BLaER1 (cell line): ENCODE measurements at regions not wholly inside any gene's neighbourhood (a gene's known extent, or its start where the extent isn't known, plus 50 kb on each side); places are given as distances from the start of the nearest gene placed in this dataset.
"Not testable (repeated sequence)": the region's sequence is repeated elsewhere in the genome, so short reads cannot be mapped to it uniquely, and the experiment has no call there.

ENCODE experiments used
- H3K27ac ChIP-seq: shearing (Covaris generic); formaldehyde crosslinking; 2 replicates; pipeline ENCODE4 v1.8.1; 2022
- H3K27me3 ChIP-seq: shearing (Covaris generic); formaldehyde crosslinking; 2 replicates; pipeline ENCODE4 v1.8.1; 2022
- H3K36me3 ChIP-seq: shearing (Covaris generic); formaldehyde crosslinking; 2 replicates; pipeline ENCODE4 v1.8.1; 2022
- H3K4me1 ChIP-seq: shearing (Covaris generic); formaldehyde crosslinking; 2 replicates; pipeline ENCODE4 v1.8.1; 2022
- H3K4me2 ChIP-seq: shearing (Covaris generic); formaldehyde crosslinking; 2 replicates; pipeline ENCODE4 v1.8.1; 2022
- H3K4me3 ChIP-seq: shearing (Covaris generic); formaldehyde crosslinking; 2 replicates; pipeline ENCODE4 v1.8.1; 2022
- H3K9ac ChIP-seq: shearing (Covaris generic); formaldehyde crosslinking; 2 replicates; pipeline ENCODE4 v1.8.1; 2022
- H3K9me3 ChIP-seq: shearing (Covaris generic); formaldehyde crosslinking; 2 replicates; pipeline ENCODE4 v1.8.1; 2022
- H4K20me1 ChIP-seq: shearing (Covaris generic); formaldehyde crosslinking; 2 replicates; pipeline ENCODE4 v1.8.1; 2022
- Cebpa-rat ChIP-seq: shearing (Covaris generic); IDR thresholded peaks from 2 replicates; pipeline ENCODE4 v1.8.1; 2022

GRCh38 chr11:104688731-104689130, 209.5 kb downstream of the CASP12 start:
- Histone ChIP-seq H3K27ac (no peak overlapping the region), H3K4me2 (no peak overlapping the region)

GRCh38 chr11:104682206-104682605, 216.1 kb downstream of the CASP12 start:
- Histone ChIP-seq H3K4me1 (no peaks in the 10 kb centered on the region), H3K9ac (no peak overlapping the region), H3K36me3 (no peaks in the 10 kb centered on the region), H4K20me1 (no peaks in the 10 kb centered on the region), H3K9me3 (no peaks in the 10 kb centered on the region), H3K4me3 (no peak overlapping the region), H3K4me2 (no peak overlapping the region), H3K27ac (no peak overlapping the region), H3K27me3 (no peaks in the 10 kb centered on the region)
- TF ChIP-seq Cebpa-rat = no peak

More at GRCh38 chr11:104688731-104689130, 209.5 kb downstream of the CASP12 start:
- H3K27me3 ChIP-seq = no peaks in the 10 kb centered on the region
- H3K36me3 ChIP-seq = no peaks in the 10 kb centered on the region
- H3K9me3 ChIP-seq = no peaks in the 10 kb centered on the region
- no peak overlapping the region for H3K9ac ChIP-seq
- no peak overlapping the region for H3K4me3 ChIP-seq
- TF ChIP-seq Cebpa-rat = no peak
- H3K4me1 ChIP-seq = no peaks in the 10 kb centered on the region
- no peaks in the 10 kb centered on the region for H4K20me1 ChIP-seq

DNA sequence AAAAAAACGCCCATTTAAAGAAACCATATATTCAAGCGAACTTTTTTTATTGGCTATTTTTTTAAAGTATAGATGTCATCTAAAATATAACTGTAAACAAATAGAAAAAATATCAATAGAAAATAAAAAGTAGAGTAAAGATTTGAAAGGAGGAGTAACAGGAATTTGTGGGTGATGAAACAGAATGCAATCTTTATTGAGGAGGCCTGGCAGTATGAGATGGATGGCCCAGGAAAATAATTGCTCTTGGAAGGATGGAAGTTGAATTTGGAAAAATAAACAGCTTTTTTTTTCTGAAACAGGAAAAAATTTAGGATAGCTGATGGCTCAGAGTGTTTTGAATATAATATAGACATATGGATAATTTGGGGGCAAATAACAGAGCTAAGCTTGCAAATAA, 219.0 kb downstream of the CASP12 start:
- no peak for TF ChIP-seq Cebpa-rat

DNA sequence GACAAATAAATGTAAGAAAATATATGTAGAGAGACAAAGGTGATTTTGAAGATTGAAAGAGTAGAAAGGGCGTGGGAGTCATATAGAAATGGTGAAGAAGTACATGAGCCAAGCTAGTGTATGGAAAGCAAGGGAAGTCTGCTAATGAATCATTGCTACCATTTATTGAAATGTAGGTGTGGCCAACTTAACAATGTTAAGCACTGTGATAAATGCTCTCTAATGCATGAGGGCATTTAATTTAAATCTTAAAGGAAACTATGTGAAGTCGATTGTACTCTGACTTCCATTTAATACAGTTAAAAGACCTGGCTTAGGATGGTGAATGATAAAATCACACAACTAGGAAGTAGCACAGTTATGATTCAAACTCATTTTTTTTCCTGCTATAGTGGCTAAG, 219.9 kb downstream of the CASP12 start:
- TF ChIP-seq Cebpa-rat = no peak
- Histone ChIP-seq H3K9me3 (no peaks in the 10 kb centered on the region), H3K27me3 (no peaks in the 10 kb centered on the region), H4K20me1 (no peaks in the 10 kb centered on the region), H3K36me3 (no peaks in the 10 kb centered on the region), H3K9ac (no peak overlapping the region), H3K4me3 (no peak overlapping the region), H3K27ac (no peak overlapping the region), H3K4me1 (no peaks in the 10 kb centered on the region), H3K4me2 (no peak overlapping the region)

More for the DNA sequence above, 219.0 kb downstream of the CASP12 start:
- Histone ChIP-seq H3K4me2 (no peak overlapping the region), H3K4me1 (no peaks in the 10 kb centered on the region), H4K20me1 (no peaks in the 10 kb centered on the region), H3K9me3 (no peaks in the 10 kb centered on the region), H3K27ac (no peak overlapping the region), H3K27me3 (no peaks in the 10 kb centered on the region), H3K9ac (no peak overlapping the region), H3K4me3 (no peak overlapping the region), H3K36me3 (no peaks in the 10 kb centered on the region)

DNA sequence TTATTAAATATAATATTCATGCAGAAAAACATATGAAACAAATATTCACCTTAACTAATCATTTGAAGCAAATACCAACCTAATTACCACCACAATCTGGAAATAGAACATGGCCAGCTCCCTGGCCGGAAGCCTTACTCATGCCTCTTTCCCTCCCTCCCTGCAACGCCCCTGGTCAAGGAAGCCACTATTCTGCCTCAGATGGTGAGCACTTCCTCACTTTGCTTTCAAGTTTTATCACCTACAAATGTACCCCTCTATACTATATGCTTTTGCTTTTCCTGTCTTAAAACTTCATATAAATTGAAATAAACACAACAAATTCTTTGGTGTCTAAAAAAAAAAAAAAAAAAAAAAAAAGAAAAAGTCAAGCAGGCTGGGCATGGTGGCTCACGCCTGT, 221.2 kb downstream of the CASP12 start:
- H3K27ac ChIP-seq, H3K4me3 ChIP-seq, H3K4me1 ChIP-seq, H3K9me3 ChIP-seq, H4K20me1 ChIP-seq, H3K36me3 ChIP-seq, H3K9ac ChIP-seq, H3K27me3 ChIP-seq, H3K4me2 ChIP-seq: not testable (repeated sequence)

- Histone ChIP-seq H3K4me1 (no peaks in the 10 kb centered on the region), H3K27me3 (no peaks in the 10 kb centered on the region), H3K4me3 (no peak overlapping the region), H3K9me3 (no peaks in the 10 kb centered on the region), H3K9ac (no peak overlapping the region), H4K20me1 (no peaks in the 10 kb centered on the region), H3K27ac (no peak overlapping the region), H3K36me3 (no peaks in the 10 kb centered on the region), H3K4me2 (no peak overlapping the region)
- no peak for TF ChIP-seq Cebpa-rat
Observed at GRCh38 chr11:104672897-104673296, 225.4 kb downstream of the CASP12 start.

GRCh38 chr11:104668797-104669463, 229.3 kb downstream of the CASP12 start:
- Histone ChIP-seq H4K20me1 (no peaks in the 10 kb centered on the region), H3K4me3 (no peak overlapping the region), H3K4me1 (no peaks in the 10 kb centered on the region), H3K36me3 (no peaks in the 10 kb centered on the region), H3K4me2 (no peak overlapping the region), H3K9ac (no peak overlapping the region), H3K27me3 (no peaks in the 10 kb centered on the region), H3K27ac (no peak overlapping the region), H3K9me3 (no peaks in the 10 kb centered on the region)
- no peak for TF ChIP-seq Cebpa-rat

- no peak overlapping the region for H3K27ac ChIP-seq
- H3K9me3 ChIP-seq = no peaks in the 10 kb centered on the region
- H3K4me3 ChIP-seq = no peak overlapping the region
- no peak for TF ChIP-seq Cebpa-rat
- no peaks in the 10 kb centered on the region for H3K27me3 ChIP-seq
- no peaks in the 10 kb centered on the region for H3K36me3 ChIP-seq
- H3K4me2 ChIP-seq = no peak overlapping the region
- no peak overlapping the region for H3K9ac ChIP-seq
- H3K4me1 ChIP-seq = no peaks in the 10 kb centered on the region
- no peaks in the 10 kb centered on the region for H4K20me1 ChIP-seq
Observed at GRCh38 chr11:104666624-104667023, 231.6 kb downstream of the CASP12 start.

DNA sequence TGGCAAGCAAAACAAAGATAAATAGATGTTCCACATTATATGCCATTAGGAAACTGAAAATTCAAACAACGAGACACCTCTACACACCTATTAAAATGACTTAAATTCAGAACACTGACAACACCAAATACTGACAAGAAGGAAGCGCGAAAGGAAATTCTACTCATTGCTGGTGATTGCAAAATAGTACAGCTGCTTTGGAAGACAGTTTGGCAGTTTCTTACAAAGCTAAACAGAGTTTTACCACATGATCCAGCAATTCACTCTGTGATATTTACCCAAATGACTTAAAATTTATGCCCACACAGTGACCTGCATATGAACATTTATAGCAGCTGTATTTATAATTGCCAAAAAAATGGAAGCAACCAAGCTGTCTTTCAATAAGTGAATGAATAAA, 232.6 kb downstream of the CASP12 start:
- no peaks in the 10 kb centered on the region for H3K4me1 ChIP-seq
- H3K9me3 ChIP-seq = no peaks in the 10 kb centered on the region
- H3K27me3 ChIP-seq = no peaks in the 10 kb centered on the region
- no peak overlapping the region for H3K27ac ChIP-seq
- no peak for TF ChIP-seq Cebpa-rat
- H3K4me3 ChIP-seq = no peak overlapping the region
- no peak overlapping the region for H3K4me2 ChIP-seq
- H3K36me3 ChIP-seq = no peaks in the 10 kb centered on the region
- H4K20me1 ChIP-seq = no peaks in the 10 kb centered on the region
- H3K9ac ChIP-seq = no peak overlapping the region

DNA sequence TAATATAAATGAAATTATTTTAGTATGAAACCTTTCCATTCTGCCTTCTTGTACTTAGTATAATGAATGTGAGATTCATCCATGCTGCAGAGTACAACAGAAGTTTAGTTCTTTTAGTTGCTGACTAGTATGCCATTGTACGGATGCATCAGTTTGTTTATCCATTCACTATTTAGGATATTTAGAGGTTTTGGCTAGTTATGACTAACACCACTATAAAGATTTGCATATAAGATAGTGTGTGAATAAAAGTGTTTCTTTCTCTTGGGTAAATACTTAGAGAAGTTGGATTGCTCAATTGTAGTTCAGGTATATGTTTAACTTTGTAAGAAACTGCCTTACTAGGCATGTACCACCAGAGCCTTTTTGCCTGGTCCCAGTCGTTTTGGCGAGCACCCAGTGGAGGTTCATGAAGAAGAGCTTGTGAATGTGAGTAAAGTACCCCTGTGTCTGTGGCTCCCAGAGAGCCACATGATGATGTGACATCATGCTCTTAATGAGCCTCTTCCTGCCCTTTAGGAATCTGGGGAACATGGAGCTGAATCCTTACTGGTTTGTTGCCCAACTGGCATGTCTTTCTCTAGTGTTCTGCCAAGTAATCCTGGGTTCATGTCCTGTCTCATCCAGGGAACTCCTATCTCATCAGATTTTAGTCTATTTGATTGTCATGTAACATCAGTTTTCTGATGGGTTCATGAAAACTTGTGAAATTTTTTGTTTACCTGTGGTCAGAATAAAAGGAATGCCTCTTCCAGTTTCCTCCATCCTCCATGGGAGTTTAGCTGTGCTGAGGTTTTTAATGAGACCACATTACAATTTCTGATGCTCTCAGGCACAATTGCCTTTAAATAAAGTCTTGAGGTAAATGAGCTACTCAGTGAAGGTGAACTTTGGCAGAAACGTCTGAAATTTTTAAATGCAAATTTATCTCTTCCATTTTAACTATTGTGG, 234.8 kb downstream of the CASP12 start:
- H3K36me3 ChIP-seq = no peaks in the 10 kb centered on the region
- H4K20me1 ChIP-seq = no peaks in the 10 kb centered on the region
- H3K4me2 ChIP-seq = no peak overlapping the region
- H3K4me3 ChIP-seq = no peak overlapping the region
- no peaks in the 10 kb centered on the region for H3K4me1 ChIP-seq
- H3K9ac ChIP-seq = no peak overlapping the region
- no peak for TF ChIP-seq Cebpa-rat
- H3K9me3 ChIP-seq = no peaks in the 10 kb centered on the region
- no peaks in the 10 kb centered on the region for H3K27me3 ChIP-seq
- H3K27ac ChIP-seq = no peak overlapping the region
